ENCODE measurements at regions not wholly inside any gene's neighbourhood (a gene's known extent, or its start where the extent isn't known, plus 50 kb on each side); places are given as distances from the start of the nearest gene placed in this dataset.

GRCh38 chr7:49386792-49387191 is 386.6 kb upstream of the VWC2 start:
- no peak for DNase-seq

- DNase-seq, result no peak
These were observed 383.5 kb upstream of the VWC2 start for GRCh38 chr7:49389871-49390479.

GRCh38 chr7:49396229-49396628 is 377.2 kb upstream of the VWC2 start:
- no peak for DNase-seq

GRCh38 chr7:49397750-49398149 is 375.7 kb upstream of the VWC2 start:
- DNase-seq, result no peak

GRCh38 chr7:49398236-49398635 is 375.2 kb upstream of the VWC2 start:
- no peak for DNase-seq

GRCh38 chr7:49398746-49399145 is 374.7 kb upstream of the VWC2 start:
- DNase-seq, result no peak

GRCh38 chr7:49400891-49401550 is 372.4 kb upstream of the VWC2 start:
- DNase-seq, result no peak

- DNase-seq, result no peak
These were observed 369.6 kb upstream of the VWC2 start for GRCh38 chr7:49403844-49404243.

GRCh38 chr7:49407205-49407604 is 366.2 kb upstream of the VWC2 start:
- DNase-seq, result no peak

- DNase-seq, result no peak
These were observed 356.4 kb upstream of the VWC2 start for GRCh38 chr7:49417034-49417433.

GRCh38 chr7:49418963-49419362 is 354.5 kb upstream of the VWC2 start:
- DNase-seq, result no peak

GRCh38 chr7:49422564-49422963 is 350.9 kb upstream of the VWC2 start:
- DNase-seq, result no peak

- DNase-seq, result no peak
These were observed 349.3 kb upstream of the VWC2 start for GRCh38 chr7:49424109-49424508.

GRCh38 chr7:49425277-49425818 is 348.1 kb upstream of the VWC2 start:
- no peak for DNase-seq

- DNase-seq, result no peak
These were observed 341.2 kb upstream of the VWC2 start for GRCh38 chr7:49432254-49432653.

GRCh38 chr7:49433794-49434193 is 339.6 kb upstream of the VWC2 start:
- no peak for DNase-seq

- DNase-seq, result no peak
These were observed 338.6 kb upstream of the VWC2 start for GRCh38 chr7:49434846-49435245.

- no peak for DNase-seq
These were observed 335.2 kb upstream of the VWC2 start for GRCh38 chr7:49438281-49438680.

GRCh38 chr7:49443515-49443914 is 329.9 kb upstream of the VWC2 start:
- DNase-seq, result no peak

GRCh38 chr7:49453486-49453885 is 320.0 kb upstream of the VWC2 start:
- no peak for DNase-seq

GRCh38 chr7:49479441-49479840 is 294.0 kb upstream of the VWC2 start:
- DNase-seq, result no peak

- DNase-seq, result no peak
These were observed 293.4 kb upstream of the VWC2 start for GRCh38 chr7:49479936-49480544.

GRCh38 chr7:49481075-49481474 is 292.4 kb upstream of the VWC2 start:
- no peak for DNase-seq

GRCh38 chr7:49483142-49483541 is 290.3 kb upstream of the VWC2 start:
- DNase-seq, result no peak

Measured in NCI-H1092 treated with DMSO at 0.1 percent for 48 hours (cell line).